Kidney capillary endothelial cell (primary cell): ENCODE measurements at regions not wholly inside any gene's neighbourhood (a gene's known extent, or its start where the extent isn't known, plus 50 kb on each side); places are given as distances from the start of the nearest gene placed in this dataset.
"Not testable (repeated sequence)": the region's sequence is repeated elsewhere in the genome, so short reads cannot be mapped to it uniquely, and the experiment has no call there.

ENCODE experiments used
- DNase-seq: peaks from one replicate; pipeline ENCODE4 v3.0.0-alpha.2; 2018; ENCODE audit warnings: low spot score

- not testable (repeated sequence) for DNase-seq
Observed at GRCh38 chr1:86633306-86633838, 71.0 kb upstream of the SH3GLB1 start.

DNA sequence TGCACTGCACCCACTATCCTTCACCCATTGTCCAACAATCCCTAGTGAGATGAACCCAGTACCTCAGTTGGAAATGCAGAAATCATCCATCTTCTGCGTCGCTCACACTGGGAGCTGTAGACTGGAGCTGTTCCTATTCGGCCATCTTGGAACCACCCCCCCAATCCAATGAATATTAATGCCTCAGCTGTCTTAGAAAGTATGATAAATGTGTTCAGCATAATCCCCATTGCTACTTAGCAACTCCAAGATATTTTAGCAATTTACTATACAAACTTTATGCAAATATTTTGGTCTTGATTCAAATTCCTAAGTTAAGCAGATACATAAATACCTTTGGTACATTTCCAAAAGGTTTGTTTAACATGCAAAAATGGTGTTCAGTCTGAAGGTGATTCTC is 70.5 kb upstream of the SH3GLB1 start:
- no peak for DNase-seq

- no peak for DNase-seq
Observed at GRCh38 chr1:86636898-86637297, 67.5 kb upstream of the SH3GLB1 start.

DNA sequence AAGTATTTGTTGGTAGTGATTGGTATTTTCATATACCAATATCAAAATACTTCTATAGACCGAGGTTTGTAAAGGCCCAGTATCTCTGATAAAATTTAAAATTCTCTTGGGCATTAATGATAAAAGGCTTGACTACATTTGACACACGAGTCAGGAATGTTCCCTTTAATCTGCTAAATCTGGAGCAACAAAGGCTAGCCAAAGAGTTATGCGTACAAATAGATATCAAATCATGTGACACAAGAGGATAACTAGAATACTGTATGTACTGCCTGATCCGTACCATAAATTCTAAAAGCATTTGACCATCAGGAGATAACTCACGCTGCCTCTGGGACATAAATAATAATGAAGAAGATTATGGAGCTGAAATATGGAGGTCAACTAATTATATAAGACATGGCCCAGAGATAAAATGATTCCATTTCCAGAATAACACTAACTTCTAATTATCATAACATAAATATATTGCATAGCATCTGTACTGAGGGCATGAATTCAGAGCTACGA is 64.2 kb upstream of the SH3GLB1 start:
- no peak for DNase-seq

DNA sequence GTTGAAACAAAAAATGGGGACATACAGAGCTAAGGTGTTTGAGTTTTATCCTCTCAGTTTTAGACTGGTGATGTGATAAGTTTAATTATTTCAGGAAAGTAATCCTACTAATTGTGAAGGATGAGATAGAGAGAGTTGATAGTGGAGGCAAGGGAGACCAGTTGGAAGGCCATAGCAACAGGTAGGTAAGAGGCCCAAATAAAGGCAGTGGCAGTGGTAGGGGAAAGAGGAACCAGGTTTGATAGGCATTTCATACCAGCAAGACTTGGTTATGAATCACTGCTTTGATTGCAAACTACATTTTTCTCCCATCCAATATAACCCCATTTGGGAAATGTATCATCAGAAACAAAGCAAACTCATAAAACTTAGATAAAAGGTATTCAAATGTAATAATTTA is 63.1 kb upstream of the SH3GLB1 start:
- no peak for DNase-seq

DNA sequence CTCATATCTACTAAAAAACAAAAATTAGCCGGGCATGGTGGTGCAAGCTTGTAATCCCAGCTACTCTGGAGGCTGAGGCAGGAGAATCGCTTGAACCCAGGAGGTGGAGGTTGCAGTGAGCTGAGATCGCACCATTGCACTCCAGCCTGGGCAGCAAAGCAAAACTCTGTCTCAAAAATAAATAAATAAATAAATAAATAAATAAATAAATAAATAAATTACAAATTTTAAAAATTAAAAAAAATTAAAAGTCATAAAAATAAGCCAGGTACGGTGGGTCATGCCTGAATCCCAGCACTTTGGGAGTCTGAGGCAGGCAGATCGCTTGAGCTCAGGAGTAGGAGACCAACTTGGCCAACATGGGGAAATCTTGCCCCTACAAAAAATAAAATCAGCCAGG is 59.7 kb upstream of the SH3GLB1 start:
- not testable (repeated sequence) for DNase-seq

DNA sequence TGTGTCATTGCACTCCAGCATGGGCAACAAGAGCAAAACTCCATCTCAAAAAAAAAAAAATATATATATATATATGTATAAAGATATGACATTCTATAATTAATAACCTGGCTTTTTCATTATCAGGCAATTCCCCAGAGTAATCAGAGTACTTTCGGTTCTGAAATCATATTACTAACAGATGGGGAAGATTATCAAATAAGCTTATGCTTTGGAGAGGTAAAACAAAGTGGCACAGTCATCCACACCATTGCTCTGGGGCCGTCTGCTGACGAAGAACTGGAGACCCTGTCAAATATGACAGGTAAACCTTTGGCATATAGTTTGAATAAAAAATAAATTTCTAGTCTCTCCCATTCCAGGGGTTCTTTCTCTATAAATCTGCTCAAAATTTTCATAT is 58.5 kb upstream of the SH3GLB1 start:
- no peak for DNase-seq

GRCh38 chr1:86646256-86646655 is 58.1 kb upstream of the SH3GLB1 start:
- no peak for DNase-seq

DNA sequence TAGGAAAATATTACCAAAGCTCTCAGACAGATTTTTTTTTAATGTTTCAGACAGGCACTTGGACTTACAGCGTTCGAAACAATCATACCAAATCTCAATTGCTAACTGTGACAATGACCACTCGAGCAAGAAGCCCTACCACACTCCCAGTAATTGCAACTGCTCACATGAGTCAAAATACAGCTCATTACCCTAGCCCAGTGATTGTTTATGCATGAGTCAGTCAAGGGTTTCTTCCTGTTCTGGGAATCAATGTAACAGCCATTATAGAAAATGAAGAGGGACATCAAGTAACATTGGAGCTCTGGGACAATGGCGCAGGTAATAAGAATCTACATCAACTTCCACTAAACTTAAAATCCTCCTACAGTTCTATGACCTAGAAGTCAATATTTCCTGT is 56.1 kb upstream of the SH3GLB1 start:
- DNase-seq = peak; percentile 80

DNA sequence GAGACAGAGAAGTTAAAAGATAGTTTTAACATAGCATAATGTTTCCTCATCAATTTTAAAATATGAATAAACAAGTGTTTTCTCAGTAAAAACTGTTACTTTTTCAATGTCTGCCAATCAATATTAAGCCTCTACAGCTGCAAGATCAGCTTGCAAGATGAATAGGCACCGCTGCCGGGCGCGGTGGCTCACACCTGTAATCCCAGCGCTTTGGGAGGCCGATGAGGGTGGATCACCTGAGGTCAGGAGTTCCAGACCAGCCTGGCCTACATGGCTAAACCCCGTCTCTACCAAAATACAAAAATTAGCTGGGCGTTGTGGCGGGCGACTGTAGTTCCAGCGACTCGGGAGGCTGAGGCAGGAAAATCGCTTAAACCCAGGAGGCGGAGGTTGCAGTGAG is 54.8 kb upstream of the SH3GLB1 start:
- DNase-seq = no peak

DNA sequence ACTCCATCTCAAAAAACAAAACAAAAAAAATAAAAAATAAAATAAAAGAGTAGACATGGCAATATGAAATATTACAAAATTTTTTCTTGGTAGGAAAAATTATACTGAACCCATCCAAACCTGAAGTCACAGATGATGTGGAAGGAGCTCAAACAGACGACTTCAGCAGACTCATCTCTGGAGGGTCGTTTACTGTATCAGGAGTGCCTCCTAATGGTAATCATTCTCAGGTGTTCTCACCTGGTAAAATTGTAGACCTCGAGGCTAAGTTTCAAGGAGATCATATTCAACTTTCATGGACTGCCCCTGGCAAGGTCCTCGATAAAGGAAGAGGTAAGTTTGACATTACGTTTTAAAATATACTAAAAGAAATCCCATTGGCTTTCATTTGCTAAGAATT is 54.3 kb upstream of the SH3GLB1 start:
- DNase-seq = no peak
